GM12878 (cell line): ENCODE measurements at regions not wholly inside any gene's neighbourhood (a gene's known extent, or its start where the extent isn't known, plus 50 kb on each side); places are given as distances from the start of the nearest gene placed in this dataset.

Source experiments
- ATAC-seq: fragments of 200-7000 bp; cut with Tn5 transposase; 3 replicates; pipeline ENCODE4 v1.9.1; 2020; ENCODE audit warnings: mild to moderate bottlenecking, moderate library complexity
- BruUV-seq: library from RNA; stranded (reverse); fragments of 400-500 nt; replicated peaks from 2 replicates; lab custom pipeline; 2021; lab: Mats Ljungman, UMichigan
- CTCF ChIA-PET: fragments of 300-600 bp; sonication (Branson Sonifier 250); formaldehyde crosslinking; extraction: SDS; loops from one replicate; lab custom pipeline; 2021; ENCODE audit warnings: inconsistent platforms; lab: Yijun Ruan, JAX
- POLR2A ChIA-PET: fragments of 350-600 bp; formaldehyde crosslinking; extraction: SDS; loops from one replicate; lab custom pipeline; 2021; ENCODE audit warnings: inconsistent platforms; lab: Charles Lee
- RAD21 ChIA-PET: fragments of 300-600 bp; sonication (Branson Sonifier 250); formaldehyde crosslinking; loops from one replicate; lab custom pipeline; 2023; ENCODE audit warnings: antibody characterized with exemption; ENCODE audit not compliant: unreplicated experiment; lab: Charles Lee
- SMC1A ChIA-PET: fragments of 300-600 bp; sonication (Branson Sonifier 250); formaldehyde crosslinking; loops from one replicate; lab custom pipeline; 2023; ENCODE audit not compliant: unreplicated experiment, uncharacterized antibody; lab: Charles Lee
- DNase-seq: peaks from one replicate; pipeline ENCODE4 v3.0.0-alpha.2; 2011; ENCODE audit warnings: low read depth, low spot score
- FAIRE-seq: peaks from 3 replicates; lab custom pipeline; 2011; peaks lifted over from hg19 to GRCh38; lab: Jason Lieb, UNC
- H2AFZ ChIP-seq: 2 replicates; pipeline ENCODE4 v1.6.0; 2011; ENCODE audit warnings: low read depth, low read length, control low read depth; ENCODE audit not compliant: control insufficient read depth
- H3K27ac ChIP-seq: 2 replicates; pipeline ENCODE4 v1.5.1; 2011; ENCODE audit warnings: control low read depth; ENCODE audit not compliant: control insufficient read depth, insufficient read depth
- H3K27me3 ChIP-seq, 2 experiments: replicated peaks in 1 of 2; 2 replicates each; pipeline versions ENCODE4 v1.6.0 to v1.6.1; 2011; ENCODE audit warnings: low read length in 1 of 2; ENCODE audit not compliant: control insufficient read depth in 2 of 2, insufficient read depth in 2 of 2
- H3K36me3 ChIP-seq, 2 experiments: 2 replicates each; pipeline ENCODE4 v1.5.1; 2011; ENCODE audit warnings: low read length in 1 of 2; ENCODE audit not compliant: control insufficient read depth in 2 of 2, insufficient read depth in 2 of 2
- H3K4me1 ChIP-seq: 2 replicates; pipeline ENCODE4 v1.6.1; 2011; ENCODE audit warnings: mild to moderate bottlenecking, low read length, moderate library complexity, mixed read lengths; ENCODE audit not compliant: control insufficient read depth, insufficient read depth
- H3K4me2 ChIP-seq: 2 replicates; pipeline ENCODE4 v1.6.0; 2011; ENCODE audit warnings: control low read depth; ENCODE audit not compliant: control insufficient read depth, insufficient read depth
- H3K4me3 ChIP-seq: fragments of 200-600 bp; sonication (generic); 2 replicates; pipeline ENCODE4 v1.5.1; 2016
- H3K79me2 ChIP-seq: 2 replicates; pipeline ENCODE4 v1.6.0; 2011; ENCODE audit warnings: low read length; ENCODE audit not compliant: control insufficient read depth, insufficient read depth
- H3K9ac ChIP-seq: 2 replicates; pipeline ENCODE4 v1.8.0; 2011; ENCODE audit warnings: low read length, control low read depth, mixed read lengths; ENCODE audit not compliant: control insufficient read depth, insufficient read depth
- H3K9me3 ChIP-seq: replicated peaks from 3 replicates; pipeline ENCODE4 v1.5.1; 2011; ENCODE audit warnings: mild to moderate bottlenecking, low read length; ENCODE audit not compliant: control insufficient read depth, insufficient read depth
- H4K20me1 ChIP-seq: 2 replicates; pipeline ENCODE4 v1.6.0; 2011; ENCODE audit not compliant: control insufficient read depth, insufficient read depth
- E2F4 ChIP-seq: IDR thresholded peaks from 2 replicates; pipeline ENCODE4 v1.6.1; 2012; ENCODE audit warnings: low read depth, low read length, improper control_type of control experiment
- EED ChIP-seq: sonication (generic); IDR thresholded peaks from 2 replicates; pipeline ENCODE4 v1.6.1; 2016; ENCODE audit warnings: antibody characterized with exemption, low read depth
- ETV6 ChIP-seq, 2 experiments: fragments of 450-650 bp in 1 of 2; IDR thresholded peaks in 1 of 2; conservative IDR thresholded peaks in 1 of 2; 2 replicates each; pipeline ENCODE4 v1.6.1; 2014; ENCODE audit warnings: antibody characterized with exemption in 1 of 2, borderline replicate concordance in 1 of 2, low read depth in 1 of 2, mild to moderate bottlenecking in 1 of 2, moderate library complexity in 1 of 2
- HDAC6 ChIP-seq: fragments of 200-600 bp; sonication (generic); IDR thresholded peaks from one replicate; pipeline ENCODE4 v1.8.0; 2017; ENCODE audit warnings: antibody characterized with exemption; ENCODE audit not compliant: unreplicated experiment
- IRF5 ChIP-seq: fragments of 450-650 bp; IDR thresholded peaks from 2 replicates; pipeline ENCODE4 v1.6.1; 2017; ENCODE audit warnings: borderline replicate concordance
- NR2C2 ChIP-seq: IDR thresholded peaks from 2 replicates; pipeline ENCODE4 v1.6.1; 2011; ENCODE audit warnings: borderline replicate concordance, low read depth; ENCODE audit not compliant: control insufficient read depth, insufficient read length
- RELB ChIP-seq: fragments of 450-650 bp; IDR thresholded peaks from 2 replicates; pipeline ENCODE4 v1.6.1; 2017; ENCODE audit warnings: low read depth, mild to moderate bottlenecking, moderate library complexity
- SMAD1 ChIP-seq: fragments of 450-650 bp; IDR thresholded peaks from 2 replicates; pipeline ENCODE4 v1.6.1; 2018; ENCODE audit warnings: mild to moderate bottlenecking, low read depth; ENCODE audit not compliant: partially characterized antibody
- STAT1 ChIP-seq: fragments of 450-650 bp; conservative IDR thresholded peaks from 2 replicates; pipeline ENCODE4 v1.6.1; 2014; ENCODE audit warnings: antibody characterized with exemption, mild to moderate bottlenecking
- STAT3 ChIP-seq: IDR thresholded peaks from 2 replicates; pipeline ENCODE4 v1.6.1; 2011; ENCODE audit warnings: low read depth, low read length, improper control_type of control experiment
- ZNF24 ChIP-seq: fragments of 450-650 bp; IDR thresholded peaks from 2 replicates; pipeline ENCODE4 v1.6.1; 2017; ENCODE audit warnings: antibody characterized with exemption, mild to moderate bottlenecking
- ZNF384 ChIP-seq: IDR thresholded peaks from 2 replicates; pipeline ENCODE4 v1.6.1; 2012; ENCODE audit warnings: low read depth, mild to moderate bottlenecking, low read length, improper control_type of control experiment, borderline replicate concordance
- ZNF592 ChIP-seq: fragments of 450-650 bp; IDR thresholded peaks from 2 replicates; pipeline ENCODE4 v1.6.1; 2017; ENCODE audit warnings: mild to moderate bottlenecking, moderate library complexity
- ZSCAN29 ChIP-seq: fragments of 450-650 bp; IDR thresholded peaks from 2 replicates; pipeline ENCODE4 v1.6.1; 2017; ENCODE audit warnings: mild to moderate bottlenecking, moderate library complexity
- WGBS: methylation state at CpG from one replicate; pipeline ENCODE4 v1.1.6; 2016; ENCODE audit warnings: low lambda C conversion rate; ENCODE audit not compliant: insufficient replicate concordance, insufficient coverage; ENCODE audit errors: missing lambda C conversion rate; 5-methylcytosine and 5-hydroxymethylcytosine counted together
- in situ Hi-C: fragments of 300-500 bp; cut with MboI; formaldehyde crosslinking; loops from 9 replicates; pipeline ENCODE4 v1.14.3; 2018; ENCODE audit warnings: mixed read lengths
- intact Hi-C: fragments of 100-400 bp; cut with micrococcal nuclease; formaldehyde crosslinking; loops from one replicate; pipeline ENCODE4 v1.14.2; 2022; ENCODE audit not compliant: unreplicated experiment

- TF ChIP-seq E2F4 (no peak), ZNF384 (no peak), EED (no peak), SMAD1 (no peak)
- TF ChIP-seq, all 136 proteins: peak for 0
These were observed 143.7 kb upstream of the RNF32 start (continued) for GRCh38 chr7:156496865-156497264.

GRCh38 chr7:156496363-156496769 is 144.2 kb upstream of the RNF32 start:
- H4K20me1 ChIP-seq, result no peaks in the 10 kb centered on the region
- in situ Hi-C loops (no loop called here), intact Hi-C loops (no loop called here)
- ChIA-PET SMC1A (no interaction called here), POLR2A (no interaction called here), RAD21 (no interaction called here), CTCF (no interaction called here)
- DNase-seq (no peak), FAIRE-seq (no peak), ATAC-seq (no peak)
- no peaks in the 10 kb centered on the region for H3K36me3 ChIP-seq
- H3K9ac ChIP-seq, result no peak overlapping the region
- no peaks in the 10 kb centered on the region for H3K79me2 ChIP-seq
- H2AFZ ChIP-seq, result no peak overlapping the region
- H3K4me2 ChIP-seq, result no peak overlapping the region
- no peaks in the 10 kb centered on the region for H3K9me3 ChIP-seq
- no TSS peak for BruUV-seq
- no peak overlapping the region for H3K27ac ChIP-seq
- H3K27me3 ChIP-seq, result no peaks in the 10 kb centered on the region
- no peak overlapping the region for H3K4me3 ChIP-seq
- 53% methylated on average over 8 of the region's 8 CpGs for WGBS
- TF ChIP-seq ZSCAN29, result no peak
- no peak for TF ChIP-seq STAT3
- no peak for TF ChIP-seq RELB
- TF ChIP-seq ETV6 (conservative IDR thresholded peaks at IDR 0.05 in 1 of 2, IDR thresholded peaks at IDR 0.05 in 1 of 2; ENCODE audit: borderline replicate concordance in 1 of 2, low read depth in 1 of 2), result no peak
- no peak for TF ChIP-seq IRF5
- TF ChIP-seq ZNF592, result no peak
- TF ChIP-seq ZNF384, result no peak
- TF ChIP-seq HDAC6, result no peak
- no peak for TF ChIP-seq STAT1
- TF ChIP-seq ZNF24, result no peak
- TF ChIP-seq NR2C2, result no peak
- no peaks in the 10 kb centered on the region for H3K4me1 ChIP-seq
